Fibroblast of skin of left biceps (primary cell): ENCODE measurements at regions not wholly inside any gene's neighbourhood (a gene's known extent, or its start where the extent isn't known, plus 50 kb on each side); places are given as distances from the start of the nearest gene placed in this dataset.
"Not testable (repeated sequence)": the region's sequence is repeated elsewhere in the genome, so short reads cannot be mapped to it uniquely, and the experiment has no call there.

Experiments used
- DNase-seq, 2 experiments: peaks; one replicate each; pipeline ENCODE4 v3.0.0-alpha.2; 2013; ENCODE audit warnings: low read depth in 2 of 2

GRCh38 chr3:31285833-31286486, 246.8 kb upstream of the STT3B start:
- DNase-seq: no peak

GRCh38 chr3:31288224-31288623, 244.5 kb upstream of the STT3B start:
- no peak for DNase-seq

GRCh38 chr3:31288641-31289100, 244.1 kb upstream of the STT3B start:
- DNase-seq: no peak

GRCh38 chr3:31289584-31289983, 243.1 kb upstream of the STT3B start:
- DNase-seq: no peak

GRCh38 chr3:31290046-31290445, 242.7 kb upstream of the STT3B start:
- no peak for DNase-seq

- DNase-seq: no peak
These were observed 240.9 kb upstream of the STT3B start for GRCh38 chr3:31291818-31292217.

GRCh38 chr3:31294430-31295149, 238.1 kb upstream of the STT3B start:
- DNase-seq: no peak

GRCh38 chr3:31295150-31295765, 237.5 kb upstream of the STT3B start:
- no peak for DNase-seq

- DNase-seq: no peak
These were observed 234.9 kb upstream of the STT3B start for GRCh38 chr3:31297726-31298298.

GRCh38 chr3:31300456-31301443, 232.0 kb upstream of the STT3B start:
- DNase-seq: no peak

GRCh38 chr3:31302343-31302742, 230.4 kb upstream of the STT3B start:
- no peak for DNase-seq

- no peak for DNase-seq
These were observed 227.4 kb upstream of the STT3B start for GRCh38 chr3:31305340-31305739.

GRCh38 chr3:31307131-31307785, 225.5 kb upstream of the STT3B start:
- no peak for DNase-seq

- DNase-seq: no peak
These were observed 221.2 kb upstream of the STT3B start for GRCh38 chr3:31311559-31311958.

GRCh38 chr3:31312400-31312799, 220.3 kb upstream of the STT3B start:
- no peak for DNase-seq

- no peak for DNase-seq
These were observed 218.5 kb upstream of the STT3B start for GRCh38 chr3:31314258-31314657.

- no peak for DNase-seq
These were observed 213.4 kb upstream of the STT3B start for GRCh38 chr3:31319332-31319731.

GRCh38 chr3:31321620-31322019, 211.1 kb upstream of the STT3B start:
- DNase-seq: no peak

GRCh38 chr3:31322460-31322859, 210.3 kb upstream of the STT3B start:
- DNase-seq: no peak

- not testable (repeated sequence) for DNase-seq
These were observed 204.8 kb upstream of the STT3B start for GRCh38 chr3:31327826-31328357.

GRCh38 chr3:31331278-31331677, 201.4 kb upstream of the STT3B start:
- no peak for DNase-seq
